ENCODE measurements at regions not wholly inside any gene's neighbourhood (a gene's known extent, or its start where the extent isn't known, plus 50 kb on each side); places are given as distances from the start of the nearest gene placed in this dataset.

GRCh38 chr5:3662344-3662743 lies 66.7 kb downstream of the IRX1 start:
- TF ChIP-seq CTCF (IDR thresholded peaks at IDR 0.05) (no peak), POLR2AphosphoS5 (IDR thresholded peaks at IDR 0.05) (no peak)

All from prostate gland (tissue), 2 donors.